ENCODE measurements at regions not wholly inside any gene's neighbourhood (a gene's known extent, or its start where the extent isn't known, plus 50 kb on each side); places are given as distances from the start of the nearest gene placed in this dataset.

DNA sequence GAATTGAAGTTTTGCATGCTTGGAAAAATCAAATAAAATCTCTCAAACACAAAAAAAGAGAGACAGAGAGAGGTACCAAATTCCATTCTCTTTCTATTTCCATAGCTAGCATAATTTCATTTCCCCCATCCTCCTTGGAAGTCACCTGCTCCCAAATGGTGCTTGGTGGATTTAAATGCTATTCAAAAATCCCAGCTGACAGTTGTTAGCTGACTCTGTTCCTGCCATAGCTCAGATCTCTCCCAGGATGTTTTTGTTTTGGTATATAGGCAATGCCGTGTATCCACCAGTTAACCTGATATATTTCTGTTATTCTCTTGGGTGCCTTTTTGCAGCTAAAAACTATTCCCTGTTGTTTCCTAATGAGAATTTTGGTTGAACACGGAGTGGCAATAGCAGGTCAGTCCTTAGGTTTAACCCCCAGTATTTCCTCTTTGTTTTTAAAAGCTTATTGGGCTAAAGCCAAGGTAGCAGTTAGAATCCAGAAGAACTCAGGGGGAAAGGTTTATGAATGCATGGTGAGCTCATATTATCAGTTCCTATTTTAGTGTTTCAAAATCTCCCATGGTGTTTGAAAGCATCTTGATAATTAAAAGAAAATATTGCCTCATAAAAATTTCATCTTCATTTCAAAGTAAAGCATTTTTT, 240.0 kb upstream of the GBE1 start:
- TF ChIP-seq, protein P1, sequence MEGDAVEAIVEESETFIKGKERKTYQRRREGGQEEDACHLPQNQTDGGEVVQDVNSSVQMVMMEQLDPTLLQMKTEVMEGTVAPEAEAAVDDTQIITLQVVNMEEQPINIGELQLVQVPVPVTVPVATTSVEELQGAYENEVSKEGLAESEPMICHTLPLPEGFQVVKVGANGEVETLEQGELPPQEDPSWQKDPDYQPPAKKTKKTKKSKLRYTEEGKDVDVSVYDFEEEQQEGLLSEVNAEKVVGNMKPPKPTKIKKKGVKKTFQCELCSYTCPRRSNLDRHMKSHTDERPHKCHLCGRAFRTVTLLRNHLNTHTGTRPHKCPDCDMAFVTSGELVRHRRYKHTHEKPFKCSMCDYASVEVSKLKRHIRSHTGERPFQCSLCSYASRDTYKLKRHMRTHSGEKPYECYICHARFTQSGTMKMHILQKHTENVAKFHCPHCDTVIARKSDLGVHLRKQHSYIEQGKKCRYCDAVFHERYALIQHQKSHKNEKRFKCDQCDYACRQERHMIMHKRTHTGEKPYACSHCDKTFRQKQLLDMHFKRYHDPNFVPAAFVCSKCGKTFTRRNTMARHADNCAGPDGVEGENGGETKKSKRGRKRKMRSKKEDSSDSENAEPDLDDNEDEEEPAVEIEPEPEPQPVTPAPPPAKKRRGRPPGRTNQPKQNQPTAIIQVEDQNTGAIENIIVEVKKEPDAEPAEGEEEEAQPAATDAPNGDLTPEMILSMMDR (IDR thresholded peaks at IDR 0.05) = no peak
- TF ChIP-seq POLR2A (IDR thresholded peaks at IDR 0.05) = no peak

All from Peyer's patch (tissue), 4 donors.